ENCODE measurements at regions not wholly inside any gene's neighbourhood (a gene's known extent, or its start where the extent isn't known, plus 50 kb on each side); places are given as distances from the start of the nearest gene placed in this dataset.

- TF ChIP-seq CHD7 (IDR thresholded peaks at IDR 0.05; ENCODE audit: insufficient replicate concordance, low read length): no peak
Measured at GRCh38 chr5:98050583-98050982, 722.9 kb upstream of the RGMB start (continued).

Measured in H1 (cell line).